ENCODE measurements at regions not wholly inside any gene's neighbourhood (a gene's known extent, or its start where the extent isn't known, plus 50 kb on each side); places are given as distances from the start of the nearest gene placed in this dataset.

- no peak for TF ChIP-seq ZFX (IDR thresholded peaks at IDR 0.05; ENCODE audit: borderline replicate concordance)
- TF ChIP-seq, protein P1, sequence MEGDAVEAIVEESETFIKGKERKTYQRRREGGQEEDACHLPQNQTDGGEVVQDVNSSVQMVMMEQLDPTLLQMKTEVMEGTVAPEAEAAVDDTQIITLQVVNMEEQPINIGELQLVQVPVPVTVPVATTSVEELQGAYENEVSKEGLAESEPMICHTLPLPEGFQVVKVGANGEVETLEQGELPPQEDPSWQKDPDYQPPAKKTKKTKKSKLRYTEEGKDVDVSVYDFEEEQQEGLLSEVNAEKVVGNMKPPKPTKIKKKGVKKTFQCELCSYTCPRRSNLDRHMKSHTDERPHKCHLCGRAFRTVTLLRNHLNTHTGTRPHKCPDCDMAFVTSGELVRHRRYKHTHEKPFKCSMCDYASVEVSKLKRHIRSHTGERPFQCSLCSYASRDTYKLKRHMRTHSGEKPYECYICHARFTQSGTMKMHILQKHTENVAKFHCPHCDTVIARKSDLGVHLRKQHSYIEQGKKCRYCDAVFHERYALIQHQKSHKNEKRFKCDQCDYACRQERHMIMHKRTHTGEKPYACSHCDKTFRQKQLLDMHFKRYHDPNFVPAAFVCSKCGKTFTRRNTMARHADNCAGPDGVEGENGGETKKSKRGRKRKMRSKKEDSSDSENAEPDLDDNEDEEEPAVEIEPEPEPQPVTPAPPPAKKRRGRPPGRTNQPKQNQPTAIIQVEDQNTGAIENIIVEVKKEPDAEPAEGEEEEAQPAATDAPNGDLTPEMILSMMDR (IDR thresholded peaks at IDR 0.05) = no peak
- H3K27ac ChIP-seq = no peak overlapping the region
These were observed 113.8 kb upstream of the ARMC2 start for GRCh38 chr6:108734271-108734922.

DNA sequence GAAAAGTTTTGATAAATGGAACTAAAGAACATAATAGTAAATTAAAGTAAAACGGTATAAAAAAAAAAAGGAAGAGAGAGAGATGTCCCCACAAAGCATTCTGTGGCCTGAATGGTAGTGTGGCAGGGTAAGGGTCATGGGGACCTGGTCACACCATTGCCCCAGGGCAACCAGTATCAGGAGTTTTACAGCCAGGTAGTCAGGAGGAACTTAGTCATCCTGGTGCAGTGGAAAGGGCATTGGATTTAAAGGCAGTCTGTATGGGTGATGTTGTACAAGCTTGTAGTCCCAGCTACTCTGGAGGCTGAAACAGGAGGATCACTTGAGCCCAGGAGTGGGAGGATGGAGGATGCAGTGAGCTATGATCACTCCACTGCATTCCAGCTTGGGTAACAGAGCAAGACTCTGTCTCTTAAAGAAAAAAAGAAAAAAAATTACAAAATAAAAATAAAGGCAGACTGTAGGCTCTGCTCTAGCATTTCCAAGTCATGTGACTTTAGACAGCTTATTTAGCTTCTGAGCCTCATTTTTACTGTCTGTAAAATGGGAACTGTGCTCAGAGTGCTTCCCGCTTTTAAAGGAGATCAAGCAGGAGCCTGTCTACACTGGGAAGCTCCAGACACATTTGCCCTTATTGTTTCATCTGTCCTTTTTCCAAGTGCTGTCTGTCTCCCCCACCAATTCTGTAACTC lies 112.8 kb upstream of the ARMC2 start:
- H3K27ac ChIP-seq = no peak overlapping the region
- no peak for TF ChIP-seq ZFX (IDR thresholded peaks at IDR 0.05; ENCODE audit: borderline replicate concordance)
- TF ChIP-seq, protein P1 (IDR thresholded peaks at IDR 0.05) = no peak

GRCh38 chr6:108736002-108736361 lies 112.2 kb upstream of the ARMC2 start:
- TF ChIP-seq, protein P1 (IDR thresholded peaks at IDR 0.05) = no peak
- no peak for TF ChIP-seq ZFX (IDR thresholded peaks at IDR 0.05; ENCODE audit: borderline replicate concordance)
- H3K27ac ChIP-seq = no peak overlapping the region

GRCh38 chr6:108736832-108737231 lies 111.4 kb upstream of the ARMC2 start:
- no peak overlapping the region for H3K27ac ChIP-seq
- TF ChIP-seq, protein P1 (IDR thresholded peaks at IDR 0.05) = no peak
- TF ChIP-seq ZFX (IDR thresholded peaks at IDR 0.05; ENCODE audit: borderline replicate concordance) = no peak

DNA sequence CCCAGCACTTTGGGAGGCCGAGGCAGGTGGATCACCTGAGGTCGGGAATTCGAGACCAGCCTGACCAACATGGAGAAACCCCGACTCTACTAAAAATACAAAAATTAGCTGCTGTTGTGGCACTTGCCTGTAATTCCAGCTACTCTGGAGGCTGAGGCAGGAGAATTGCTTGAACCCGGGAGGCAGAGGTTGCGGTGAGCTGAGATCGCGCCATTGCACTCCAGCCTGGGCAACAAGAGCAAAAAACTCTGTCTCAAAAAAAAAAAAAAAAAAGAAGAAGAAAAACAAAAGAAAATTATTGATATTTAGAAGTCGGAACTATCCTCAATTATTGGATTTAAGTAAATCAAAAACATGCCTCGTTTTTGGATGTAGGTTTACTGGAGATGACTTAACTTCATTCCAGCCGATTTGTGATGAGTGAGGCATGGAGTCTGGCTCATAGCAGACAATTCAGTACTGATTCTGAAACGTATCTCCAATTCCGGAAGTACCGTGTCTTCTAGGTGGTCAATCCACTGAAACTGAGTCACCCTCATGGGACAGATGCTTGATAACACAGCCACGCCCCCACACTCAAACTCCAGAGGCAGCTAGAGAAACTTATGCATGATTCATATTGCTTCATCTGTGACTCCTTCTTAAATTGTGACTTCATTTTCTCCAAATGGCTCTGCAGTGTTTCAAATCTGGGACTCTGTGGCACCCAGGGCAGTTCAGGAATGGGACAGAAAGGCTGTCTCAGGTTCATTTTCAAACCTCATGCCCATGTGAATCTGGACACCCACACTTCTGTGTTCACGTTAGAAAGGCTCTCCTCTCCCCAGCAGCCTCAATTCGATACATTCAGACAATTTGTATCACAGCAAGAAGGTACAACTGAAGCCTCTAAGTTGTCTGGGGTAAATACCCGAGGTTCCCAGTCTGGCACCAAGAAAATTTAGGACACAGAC lies 110.4 kb upstream of the ARMC2 start:
- no peak overlapping the region for H3K27ac ChIP-seq
- TF ChIP-seq ZFX (IDR thresholded peaks at IDR 0.05; ENCODE audit: borderline replicate concordance) = no peak
- TF ChIP-seq, protein P1 (IDR thresholded peaks at IDR 0.05) = no peak

- no peak for TF ChIP-seq ZFX (IDR thresholded peaks at IDR 0.05; ENCODE audit: borderline replicate concordance)
- TF ChIP-seq, protein P1 (IDR thresholded peaks at IDR 0.05) = no peak
- no peak overlapping the region for H3K27ac ChIP-seq
These were observed 109.4 kb upstream of the ARMC2 start for GRCh38 chr6:108738684-108739416.
